Panc1 (cell line): ENCODE measurements at regions not wholly inside any gene's neighbourhood (a gene's known extent, or its start where the extent isn't known, plus 50 kb on each side); places are given as distances from the start of the nearest gene placed in this dataset.

Experiments
- ATAC-seq: fragments of 200-7000 bp; cut with Tn5 transposase; 2 replicates; pipeline ENCODE4 v1.9.1; 2020; ENCODE audit warnings: mild to moderate bottlenecking, moderate library complexity
- BruUV-seq: library from RNA; stranded (reverse); fragments of 400-500 nt; replicated peaks from 2 replicates; lab custom pipeline; 2021; lab: Mats Ljungman, UMichigan
- CTCF ChIA-PET: fragments of 300-600 bp; sonication (Branson Sonifier 250); formaldehyde crosslinking; loops from one replicate; lab custom pipeline; 2022; ENCODE audit warnings: antibody characterized with exemption; lab: Charles Lee
- POLR2A ChIA-PET: fragments of 300-600 bp; sonication (Branson Sonifier 250); formaldehyde crosslinking; loops from one replicate; lab custom pipeline; 2022; ENCODE audit warnings: antibody characterized with exemption; lab: Charles Lee
- DNase-seq: peaks from one replicate; pipeline ENCODE4 v3.0.0-alpha.2; 2010; ENCODE audit warnings: low read depth, low spot score
- H3K27ac ChIP-seq: 2 replicates; pipeline ENCODE4 v1.5.1; 2011; ENCODE audit warnings: mild to moderate bottlenecking, low read length, inconsistent platforms
- H3K27me3 ChIP-seq: fragments of 200-500 bp; sonication (Bioruptor generic); 2 replicates; pipeline ENCODE4 v1.6.0; 2014; ENCODE audit warnings: low read length, inconsistent platforms; ENCODE audit not compliant: control insufficient read depth, insufficient read depth
- H3K36me3 ChIP-seq: fragments of 200-500 bp; sonication (Bioruptor generic); 2 replicates; pipeline ENCODE4 v1.5.1; 2014; ENCODE audit warnings: inconsistent platforms, mild to moderate bottlenecking, low read length, moderate library complexity; ENCODE audit not compliant: control insufficient read depth, insufficient read depth
- H3K4me1 ChIP-seq: 2 replicates; pipeline ENCODE4 v1.5.1; 2011; ENCODE audit warnings: inconsistent platforms, mild to moderate bottlenecking, low read length, moderate library complexity; ENCODE audit not compliant: control insufficient read depth, insufficient read depth
- H3K4me3 ChIP-seq, 2 experiments: 2 replicates each; pipeline ENCODE4 v1.5.1; 2011 to 2012; ENCODE audit warnings: low read depth in 2 of 2, low read length in 2 of 2, mild to moderate bottlenecking in 2 of 2, inconsistent platforms in 1 of 2, moderate library complexity in 1 of 2
- H3K9me3 ChIP-seq: fragments of 200-500 bp; sonication (Bioruptor generic); 2 replicates; pipeline ENCODE4 v1.5.1; 2014; ENCODE audit warnings: low read depth, mild to moderate bottlenecking, inconsistent platforms, low read length, moderate library complexity; ENCODE audit not compliant: control insufficient read depth, insufficient read depth
- POLR2AphosphoS5 ChIP-seq: IDR thresholded peaks from 2 replicates; pipeline ENCODE4 v1.6.1; 2012; ENCODE audit warnings: mild to moderate bottlenecking, low read depth, low read length, moderate library complexity
- SIN3A ChIP-seq: IDR thresholded peaks from 2 replicates; pipeline ENCODE4 v1.6.1; 2012; ENCODE audit warnings: low read depth, mild to moderate bottlenecking, low read length, moderate library complexity, borderline replicate concordance; ENCODE audit not compliant: insufficient read depth
- TCF7L2 ChIP-seq: IDR thresholded peaks from 2 replicates; pipeline ENCODE4 v1.6.1; 2011; ENCODE audit warnings: mild to moderate bottlenecking, low read depth, low read length, inconsistent platforms
- in situ Hi-C: cut with HindIII; loops from 2 replicates; pipeline ENCODE4 v1.10.0; 2016; ENCODE audit warnings: low sequenced_read_pairs, low pct_unique_long_range_greater_than_20kb
- intact Hi-C: fragments of 100-400 bp; cut with micrococcal nuclease; formaldehyde crosslinking; loops from one replicate; pipeline ENCODE4 v1.10.0; 2022; ENCODE audit not compliant: unreplicated experiment
- TF ChIP-seq, protein P1 (sequence below), 2 experiments: IDR thresholded peaks; 2 replicates each; pipeline ENCODE4 v1.6.1; 2011 to 2012; ENCODE audit warnings: low read depth in 2 of 2, control low read depth in 1 of 2, low read length in 1 of 2, mild to moderate bottlenecking in 1 of 2, moderate library complexity in 1 of 2; ENCODE audit not compliant: insufficient read depth in 1 of 2
- TF ChIP-seq, protein P2 (sequence below): fragments of 450-650 bp; IDR thresholded peaks from 2 replicates; pipeline ENCODE4 v1.5.1; 2017; ENCODE audit warnings: mild to moderate bottlenecking

DNA sequence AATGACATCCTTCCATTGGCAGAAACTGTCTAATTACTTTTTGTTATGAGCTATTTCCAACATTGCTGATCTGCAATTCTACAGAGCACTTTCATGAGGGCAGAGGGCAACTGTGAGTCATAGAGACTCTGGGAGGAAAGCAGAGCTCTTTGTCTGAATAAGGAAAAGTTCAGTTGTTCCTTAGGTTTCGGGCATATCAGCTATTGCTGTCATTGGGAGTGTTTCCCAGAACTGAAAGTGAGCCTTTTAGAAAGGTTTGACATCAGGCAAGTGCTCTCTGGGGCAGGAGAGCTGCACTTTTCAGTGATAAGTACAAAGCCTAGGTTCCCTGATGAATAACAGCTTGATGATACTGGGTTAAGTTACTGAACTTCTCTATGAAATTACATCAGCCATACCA, 119.2 kb upstream of the EDNRA start:
- Histone ChIP-seq H3K36me3 (no peaks in the 10 kb centered on the region), H3K27ac (no peak overlapping the region), H3K27me3 (no peaks in the 10 kb centered on the region), H3K4me3 (no peak overlapping the region), H3K9me3 (no peaks in the 10 kb centered on the region), H3K4me1 (no peaks in the 10 kb centered on the region)
- no peak for ATAC-seq
- TF ChIP-seq TCF7L2 (no peak), POLR2AphosphoS5 (no peak), SIN3A (no peak)
- TF ChIP-seq, protein P1, sequence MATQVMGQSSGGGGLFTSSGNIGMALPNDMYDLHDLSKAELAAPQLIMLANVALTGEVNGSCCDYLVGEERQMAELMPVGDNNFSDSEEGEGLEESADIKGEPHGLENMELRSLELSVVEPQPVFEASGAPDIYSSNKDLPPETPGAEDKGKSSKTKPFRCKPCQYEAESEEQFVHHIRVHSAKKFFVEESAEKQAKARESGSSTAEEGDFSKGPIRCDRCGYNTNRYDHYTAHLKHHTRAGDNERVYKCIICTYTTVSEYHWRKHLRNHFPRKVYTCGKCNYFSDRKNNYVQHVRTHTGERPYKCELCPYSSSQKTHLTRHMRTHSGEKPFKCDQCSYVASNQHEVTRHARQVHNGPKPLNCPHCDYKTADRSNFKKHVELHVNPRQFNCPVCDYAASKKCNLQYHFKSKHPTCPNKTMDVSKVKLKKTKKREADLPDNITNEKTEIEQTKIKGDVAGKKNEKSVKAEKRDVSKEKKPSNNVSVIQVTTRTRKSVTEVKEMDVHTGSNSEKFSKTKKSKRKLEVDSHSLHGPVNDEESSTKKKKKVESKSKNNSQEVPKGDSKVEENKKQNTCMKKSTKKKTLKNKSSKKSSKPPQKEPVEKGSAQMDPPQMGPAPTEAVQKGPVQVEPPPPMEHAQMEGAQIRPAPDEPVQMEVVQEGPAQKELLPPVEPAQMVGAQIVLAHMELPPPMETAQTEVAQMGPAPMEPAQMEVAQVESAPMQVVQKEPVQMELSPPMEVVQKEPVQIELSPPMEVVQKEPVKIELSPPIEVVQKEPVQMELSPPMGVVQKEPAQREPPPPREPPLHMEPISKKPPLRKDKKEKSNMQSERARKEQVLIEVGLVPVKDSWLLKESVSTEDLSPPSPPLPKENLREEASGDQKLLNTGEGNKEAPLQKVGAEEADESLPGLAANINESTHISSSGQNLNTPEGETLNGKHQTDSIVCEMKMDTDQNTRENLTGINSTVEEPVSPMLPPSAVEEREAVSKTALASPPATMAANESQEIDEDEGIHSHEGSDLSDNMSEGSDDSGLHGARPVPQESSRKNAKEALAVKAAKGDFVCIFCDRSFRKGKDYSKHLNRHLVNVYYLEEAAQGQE (IDR thresholded peaks at IDR 0.05; ENCODE audit: insufficient read depth in 1 of 2, low read depth in 2 of 2, low read length in 1 of 2): no peak
- TF ChIP-seq, protein P2, sequence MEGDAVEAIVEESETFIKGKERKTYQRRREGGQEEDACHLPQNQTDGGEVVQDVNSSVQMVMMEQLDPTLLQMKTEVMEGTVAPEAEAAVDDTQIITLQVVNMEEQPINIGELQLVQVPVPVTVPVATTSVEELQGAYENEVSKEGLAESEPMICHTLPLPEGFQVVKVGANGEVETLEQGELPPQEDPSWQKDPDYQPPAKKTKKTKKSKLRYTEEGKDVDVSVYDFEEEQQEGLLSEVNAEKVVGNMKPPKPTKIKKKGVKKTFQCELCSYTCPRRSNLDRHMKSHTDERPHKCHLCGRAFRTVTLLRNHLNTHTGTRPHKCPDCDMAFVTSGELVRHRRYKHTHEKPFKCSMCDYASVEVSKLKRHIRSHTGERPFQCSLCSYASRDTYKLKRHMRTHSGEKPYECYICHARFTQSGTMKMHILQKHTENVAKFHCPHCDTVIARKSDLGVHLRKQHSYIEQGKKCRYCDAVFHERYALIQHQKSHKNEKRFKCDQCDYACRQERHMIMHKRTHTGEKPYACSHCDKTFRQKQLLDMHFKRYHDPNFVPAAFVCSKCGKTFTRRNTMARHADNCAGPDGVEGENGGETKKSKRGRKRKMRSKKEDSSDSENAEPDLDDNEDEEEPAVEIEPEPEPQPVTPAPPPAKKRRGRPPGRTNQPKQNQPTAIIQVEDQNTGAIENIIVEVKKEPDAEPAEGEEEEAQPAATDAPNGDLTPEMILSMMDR: no peak
- no TSS peak for BruUV-seq
- no peak for DNase-seq
- intact Hi-C loops: no loop called here
- in situ Hi-C loops: no loop called here
- CTCF ChIA-PET: no interaction called here
- POLR2A ChIA-PET: no interaction called here

DNA sequence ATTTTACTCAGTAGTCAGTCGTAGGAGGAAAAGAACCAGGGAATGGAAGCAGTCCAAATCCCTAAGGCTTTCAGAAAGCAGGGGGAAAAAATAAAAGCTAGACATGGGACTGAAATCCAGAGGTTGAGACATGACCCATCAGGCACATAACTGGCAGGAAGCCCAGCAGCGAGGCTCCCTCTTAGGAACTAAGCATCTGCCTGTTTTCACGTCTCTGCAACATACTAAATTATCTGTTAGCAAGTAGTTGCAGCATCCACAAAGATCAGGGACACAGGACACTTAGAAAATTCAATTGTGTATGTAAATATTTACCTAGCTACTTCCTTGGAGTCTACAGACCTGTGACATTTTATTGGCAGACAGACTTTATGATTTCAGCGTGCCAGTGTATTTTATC, 118.0 kb upstream of the EDNRA start:
- Histone ChIP-seq H3K27me3 (no peaks in the 10 kb centered on the region), H3K9me3 (no peaks in the 10 kb centered on the region), H3K4me1 (no peaks in the 10 kb centered on the region), H3K27ac (no peak overlapping the region), H3K36me3 (no peaks in the 10 kb centered on the region), H3K4me3 (no peak overlapping the region)
- no TSS peak for BruUV-seq
- TF ChIP-seq, protein P2: no peak
- TF ChIP-seq SIN3A: no peak
- TF ChIP-seq, protein P1 (IDR thresholded peaks at IDR 0.05; ENCODE audit: insufficient read depth in 1 of 2, low read depth in 2 of 2, low read length in 1 of 2): no peak
- no peak for TF ChIP-seq POLR2AphosphoS5
- TF ChIP-seq TCF7L2: no peak
- DNase-seq (no peak), ATAC-seq (no peak)
- CTCF ChIA-PET: no interaction called here
- intact Hi-C loops (no loop called here), in situ Hi-C loops (no loop called here)
- POLR2A ChIA-PET: no interaction called here
